ENCODE measurements at regions not wholly inside any gene's neighbourhood (a gene's known extent, or its start where the extent isn't known, plus 50 kb on each side); places are given as distances from the start of the nearest gene placed in this dataset.
"Not testable (repeated sequence)": the region's sequence is repeated elsewhere in the genome, so short reads cannot be mapped to it uniquely, and the experiment has no call there.

DNA sequence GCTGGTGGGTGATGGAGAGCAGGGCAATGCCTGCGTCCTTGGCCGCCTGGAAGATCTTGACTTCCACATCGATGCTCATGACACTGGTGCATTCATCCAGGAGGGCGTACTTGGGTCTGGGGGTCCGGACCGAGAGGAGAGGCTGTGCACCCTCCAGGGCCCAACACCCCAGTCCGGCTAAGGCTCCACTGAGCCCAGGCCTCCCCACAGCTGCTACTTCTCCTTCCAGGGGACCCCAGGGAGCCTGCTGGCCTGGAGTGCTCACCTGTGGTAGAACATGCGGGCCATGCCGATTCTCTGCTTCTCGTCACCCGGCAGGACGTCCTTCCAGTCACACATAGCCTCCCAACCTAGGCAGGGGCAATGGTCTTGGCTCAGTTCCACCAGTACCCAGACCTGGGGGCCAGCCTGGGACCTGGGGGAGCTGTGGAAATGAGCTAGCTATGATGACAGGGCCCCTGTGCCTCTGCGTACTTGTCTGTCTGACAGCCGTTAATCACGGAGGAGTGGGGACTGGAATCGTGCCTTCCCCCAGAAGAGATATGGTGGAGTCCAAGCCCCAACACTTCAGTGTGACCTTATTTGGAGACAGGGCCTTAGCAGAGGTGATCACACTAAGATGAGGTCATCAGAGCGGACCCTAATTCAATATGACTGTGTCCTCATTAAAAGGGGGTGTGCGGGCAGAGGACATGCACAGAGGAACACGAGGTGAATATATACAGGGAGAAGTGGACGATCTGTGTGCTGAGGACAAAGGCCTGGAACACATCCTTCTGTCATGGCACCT lies 1073.3 kb downstream of the RPIA start:
- H3K9ac ChIP-seq (ENCODE audit: low read length); H3K36me3 ChIP-seq (ENCODE audit: control insufficient read depth in 1 of 2, insufficient read depth in 2 of 2, low read depth in 1 of 2, low read length in 2 of 2); H3K79me1 ChIP-seq (replicated peaks; ENCODE audit: low read length, poor library complexity, severe bottlenecking); H2BK12ac ChIP-seq (ENCODE audit: low read length in 2 of 2); H3K4me2 ChIP-seq (ENCODE audit: low read length, poor library complexity, severe bottlenecking); H2BK15ac ChIP-seq (ENCODE audit: low read depth, poor library complexity, severe bottlenecking); H4K8ac ChIP-seq (ENCODE audit: low read length); DNase-seq; H2BK120ac ChIP-seq (ENCODE audit: low read depth, low read length); H3K18ac ChIP-seq (ENCODE audit: low read depth in 1 of 2, low read length in 2 of 2); H3K4me3 ChIP-seq (ENCODE audit: insufficient read depth in 1 of 2, low read depth in 1 of 2, low read length in 2 of 2); H2AFZ ChIP-seq (ENCODE audit: low read depth, low read length); H3K9me3 ChIP-seq (ENCODE audit: control insufficient read depth, low read length); H3K27ac ChIP-seq (ENCODE audit: low read length, poor library complexity, severe bottlenecking); H2BK5ac ChIP-seq (ENCODE audit: low read depth, low read length, poor library complexity, severe bottlenecking); H3K14ac ChIP-seq (ENCODE audit: low read length in 2 of 2); H3K23ac ChIP-seq (ENCODE audit: low read length in 2 of 2); H3K4ac ChIP-seq (ENCODE audit: low read depth in 1 of 2, low read length in 2 of 2); H4K91ac ChIP-seq (ENCODE audit: low read length); H3K4me1 ChIP-seq (ENCODE audit: control insufficient read depth, insufficient read depth, low read depth, low read length); H2AK5ac ChIP-seq (ENCODE audit: low read length, severe bottlenecking): not testable (repeated sequence)
- WGBS, result 82% methylated on average over 20 of the region's 20 CpGs
- H3K27me3 ChIP-seq (ENCODE audit: control insufficient read depth in 1 of 2, insufficient read depth in 1 of 2, low read length in 2 of 2), result peaks cover 0 to 21% of the 10 kb centered on the region in 2 experiments

DNA sequence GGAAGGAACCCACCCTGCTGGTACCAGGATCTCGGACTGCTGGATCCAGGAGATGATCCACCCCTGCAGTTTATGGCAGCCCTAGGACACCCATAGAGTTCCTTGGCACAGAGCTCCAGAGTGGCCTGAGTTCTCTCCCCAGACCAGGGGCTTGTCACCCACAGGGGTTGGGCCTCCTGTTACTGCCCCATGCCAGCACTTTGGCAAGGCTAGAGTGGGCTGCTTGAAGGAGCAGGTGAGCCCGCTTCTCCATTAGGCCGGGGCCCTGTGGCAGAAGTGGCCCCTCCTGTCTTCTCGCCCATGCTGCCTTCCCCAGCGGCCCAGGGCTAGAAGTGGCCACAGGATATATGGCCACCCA lies 1073.9 kb downstream of the RPIA start:
- H3K9me3 ChIP-seq (ENCODE audit: control insufficient read depth, low read length); H2AK5ac ChIP-seq (ENCODE audit: low read length, severe bottlenecking); H2BK5ac ChIP-seq (ENCODE audit: low read depth, low read length, poor library complexity, severe bottlenecking); H4K8ac ChIP-seq (ENCODE audit: low read length); H2BK120ac ChIP-seq (ENCODE audit: low read depth, low read length); H3K4me3 ChIP-seq (ENCODE audit: insufficient read depth in 1 of 2, low read depth in 1 of 2, low read length in 2 of 2); H2AFZ ChIP-seq (ENCODE audit: low read depth, low read length); H3K27ac ChIP-seq (ENCODE audit: low read length, poor library complexity, severe bottlenecking); DNase-seq; H3K9ac ChIP-seq (ENCODE audit: low read length); H2BK12ac ChIP-seq (ENCODE audit: low read length in 2 of 2); H3K79me1 ChIP-seq (replicated peaks; ENCODE audit: low read length, poor library complexity, severe bottlenecking); H3K18ac ChIP-seq (ENCODE audit: low read depth in 1 of 2, low read length in 2 of 2); H3K4ac ChIP-seq (ENCODE audit: low read depth in 1 of 2, low read length in 2 of 2); H3K14ac ChIP-seq (ENCODE audit: low read length in 2 of 2); H3K23ac ChIP-seq (ENCODE audit: low read length in 2 of 2); H3K4me1 ChIP-seq (ENCODE audit: control insufficient read depth, insufficient read depth, low read depth, low read length); H2BK15ac ChIP-seq (ENCODE audit: low read depth, poor library complexity, severe bottlenecking); H4K91ac ChIP-seq (ENCODE audit: low read length); H3K4me2 ChIP-seq (ENCODE audit: low read length, poor library complexity, severe bottlenecking); H3K36me3 ChIP-seq (ENCODE audit: control insufficient read depth in 1 of 2, insufficient read depth in 2 of 2, low read depth in 1 of 2, low read length in 2 of 2): not testable (repeated sequence)
- H3K27me3 ChIP-seq (ENCODE audit: control insufficient read depth in 1 of 2, insufficient read depth in 1 of 2, low read length in 2 of 2), result peaks cover 0 to 21% of the 10 kb centered on the region in 2 experiments
- 70% methylated on average over 5 of the region's 5 CpGs for WGBS

- H2BK120ac ChIP-seq (ENCODE audit: low read depth, low read length); H3K27ac ChIP-seq (ENCODE audit: low read length, poor library complexity, severe bottlenecking); DNase-seq; H2AFZ ChIP-seq (ENCODE audit: low read depth, low read length); H3K4me1 ChIP-seq (ENCODE audit: control insufficient read depth, insufficient read depth, low read depth, low read length); H3K79me1 ChIP-seq (replicated peaks; ENCODE audit: low read length, poor library complexity, severe bottlenecking); H3K9ac ChIP-seq (ENCODE audit: low read length); H2AK5ac ChIP-seq (ENCODE audit: low read length, severe bottlenecking); H2BK15ac ChIP-seq (ENCODE audit: low read depth, poor library complexity, severe bottlenecking); H3K9me3 ChIP-seq (ENCODE audit: control insufficient read depth, low read length); H3K36me3 ChIP-seq (ENCODE audit: control insufficient read depth in 1 of 2, insufficient read depth in 2 of 2, low read depth in 1 of 2, low read length in 2 of 2); H4K8ac ChIP-seq (ENCODE audit: low read length); H3K23ac ChIP-seq (ENCODE audit: low read length in 2 of 2); H3K4me2 ChIP-seq (ENCODE audit: low read length, poor library complexity, severe bottlenecking); H3K4ac ChIP-seq (ENCODE audit: low read depth in 1 of 2, low read length in 2 of 2); H3K14ac ChIP-seq (ENCODE audit: low read length in 2 of 2); H4K91ac ChIP-seq (ENCODE audit: low read length); H3K18ac ChIP-seq (ENCODE audit: low read depth in 1 of 2, low read length in 2 of 2); H3K4me3 ChIP-seq (ENCODE audit: insufficient read depth in 1 of 2, low read depth in 1 of 2, low read length in 2 of 2); H2BK5ac ChIP-seq (ENCODE audit: low read depth, low read length, poor library complexity, severe bottlenecking); H2BK12ac ChIP-seq (ENCODE audit: low read length in 2 of 2): not testable (repeated sequence)
- H3K27me3 ChIP-seq (ENCODE audit: control insufficient read depth in 1 of 2, insufficient read depth in 1 of 2, low read length in 2 of 2), result peaks cover 0 to 21% of the 10 kb centered on the region in 2 experiments
- WGBS, result 73% methylated on average over 19 of the region's 19 CpGs
Measured at GRCh38 chr2:89766141-89766990, 1074.9 kb downstream of the RPIA start.

DNA sequence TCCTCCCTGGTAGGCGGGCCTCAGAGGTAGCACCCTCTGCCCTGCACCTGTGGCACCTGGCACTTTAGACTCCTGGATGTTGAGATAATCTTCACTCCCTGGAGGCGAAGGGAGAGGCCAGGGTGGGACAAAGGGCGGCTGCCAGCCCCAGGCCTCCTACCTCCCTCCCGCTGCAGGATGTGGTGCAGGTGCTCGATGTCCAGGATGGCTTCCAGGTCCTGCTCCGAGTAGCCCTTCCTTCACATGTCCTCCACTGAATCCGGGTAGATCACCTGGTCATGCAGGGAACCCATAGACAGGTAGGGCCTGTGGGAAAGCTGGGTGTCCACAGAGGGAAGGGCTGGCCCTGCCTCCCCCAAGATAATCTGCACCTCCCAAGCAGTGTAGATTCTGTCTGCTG lies 1075.6 kb downstream of the RPIA start:
- H4K8ac ChIP-seq (ENCODE audit: low read length); H3K18ac ChIP-seq (ENCODE audit: low read depth in 1 of 2, low read length in 2 of 2); H3K4me1 ChIP-seq (ENCODE audit: control insufficient read depth, insufficient read depth, low read depth, low read length); H2AK5ac ChIP-seq (ENCODE audit: low read length, severe bottlenecking); H3K27ac ChIP-seq (ENCODE audit: low read length, poor library complexity, severe bottlenecking); H2AFZ ChIP-seq (ENCODE audit: low read depth, low read length); H3K9me3 ChIP-seq (ENCODE audit: control insufficient read depth, low read length); H2BK15ac ChIP-seq (ENCODE audit: low read depth, poor library complexity, severe bottlenecking); H3K9ac ChIP-seq (ENCODE audit: low read length); H3K36me3 ChIP-seq (ENCODE audit: control insufficient read depth in 1 of 2, insufficient read depth in 2 of 2, low read depth in 1 of 2, low read length in 2 of 2); H3K23ac ChIP-seq (ENCODE audit: low read length in 2 of 2); H3K4ac ChIP-seq (ENCODE audit: low read depth in 1 of 2, low read length in 2 of 2); H2BK12ac ChIP-seq (ENCODE audit: low read length in 2 of 2); H2BK120ac ChIP-seq (ENCODE audit: low read depth, low read length); H4K91ac ChIP-seq (ENCODE audit: low read length); DNase-seq; H2BK5ac ChIP-seq (ENCODE audit: low read depth, low read length, poor library complexity, severe bottlenecking); H3K4me2 ChIP-seq (ENCODE audit: low read length, poor library complexity, severe bottlenecking); H3K14ac ChIP-seq (ENCODE audit: low read length in 2 of 2); H3K79me1 ChIP-seq (replicated peaks; ENCODE audit: low read length, poor library complexity, severe bottlenecking); H3K4me3 ChIP-seq (ENCODE audit: insufficient read depth in 1 of 2, low read depth in 1 of 2, low read length in 2 of 2): not testable (repeated sequence)
- H3K27me3 ChIP-seq (ENCODE audit: control insufficient read depth in 1 of 2, insufficient read depth in 1 of 2, low read length in 2 of 2), result peaks cover 0 to 21% of the 10 kb centered on the region in 2 experiments
- WGBS, result 81% methylated on average over 7 of the region's 7 CpGs
